Peyer's patch (tissue), 4 donors: ENCODE measurements at regions not wholly inside any gene's neighbourhood (a gene's known extent, or its start where the extent isn't known, plus 50 kb on each side); places are given as distances from the start of the nearest gene placed in this dataset.

ENCODE experiments used
- POLR2A ChIP-seq, 2 donors: fragments of 450-650 bp; IDR thresholded peaks; one replicate each; pipeline ENCODE4 v1.5.1; 2017; ENCODE audit warnings: antibody characterized with exemption in 2 of 2, mild to moderate bottlenecking in 2 of 2, moderate library complexity in 2 of 2
- TF ChIP-seq, protein P1 (sequence below), 6 experiments: fragments of 450-650 bp in 4 of 6; fragments of 200-600 bp in 2 of 6; sonication (generic) in 1 of 6; IDR thresholded peaks; one replicate each; pipeline ENCODE4 v1.5.1; 2017 to 2019; ENCODE audit warnings: antibody characterized with exemption in 6 of 6, mild to moderate bottlenecking in 3 of 6, moderate library complexity in 1 of 6

- TF ChIP-seq, protein P1, sequence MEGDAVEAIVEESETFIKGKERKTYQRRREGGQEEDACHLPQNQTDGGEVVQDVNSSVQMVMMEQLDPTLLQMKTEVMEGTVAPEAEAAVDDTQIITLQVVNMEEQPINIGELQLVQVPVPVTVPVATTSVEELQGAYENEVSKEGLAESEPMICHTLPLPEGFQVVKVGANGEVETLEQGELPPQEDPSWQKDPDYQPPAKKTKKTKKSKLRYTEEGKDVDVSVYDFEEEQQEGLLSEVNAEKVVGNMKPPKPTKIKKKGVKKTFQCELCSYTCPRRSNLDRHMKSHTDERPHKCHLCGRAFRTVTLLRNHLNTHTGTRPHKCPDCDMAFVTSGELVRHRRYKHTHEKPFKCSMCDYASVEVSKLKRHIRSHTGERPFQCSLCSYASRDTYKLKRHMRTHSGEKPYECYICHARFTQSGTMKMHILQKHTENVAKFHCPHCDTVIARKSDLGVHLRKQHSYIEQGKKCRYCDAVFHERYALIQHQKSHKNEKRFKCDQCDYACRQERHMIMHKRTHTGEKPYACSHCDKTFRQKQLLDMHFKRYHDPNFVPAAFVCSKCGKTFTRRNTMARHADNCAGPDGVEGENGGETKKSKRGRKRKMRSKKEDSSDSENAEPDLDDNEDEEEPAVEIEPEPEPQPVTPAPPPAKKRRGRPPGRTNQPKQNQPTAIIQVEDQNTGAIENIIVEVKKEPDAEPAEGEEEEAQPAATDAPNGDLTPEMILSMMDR (IDR thresholded peaks at IDR 0.05), result no peak
- no peak for TF ChIP-seq POLR2A (IDR thresholded peaks at IDR 0.05)
Measured at GRCh38 chr10:78341953-78342614, 308.4 kb downstream of the RPS24 start.
